Adipocyte (in vitro differentiated cells): ENCODE measurements at regions not wholly inside any gene's neighbourhood (a gene's known extent, or its start where the extent isn't known, plus 50 kb on each side); places are given as distances from the start of the nearest gene placed in this dataset.
"Not testable (repeated sequence)": the region's sequence is repeated elsewhere in the genome, so short reads cannot be mapped to it uniquely, and the experiment has no call there.

ENCODE experiments used
- DNase-seq: peaks from one replicate; pipeline ENCODE4 v3.0.0-alpha.2; 2015; ENCODE audit warnings: low read depth
- H3K27me3 ChIP-seq: replicated peaks from 2 replicates; pipeline ENCODE4 v1.7.0; 2013; ENCODE audit warnings: mild to moderate bottlenecking, low read length, moderate library complexity; ENCODE audit not compliant: control insufficient read depth, insufficient read depth
- H3K36me3 ChIP-seq: 2 replicates; pipeline ENCODE4 v1.7.0; 2013; ENCODE audit warnings: low read length, mild to moderate bottlenecking, moderate library complexity; ENCODE audit not compliant: control insufficient read depth, insufficient read depth, severe bottlenecking
- H3K4me1 ChIP-seq: 2 replicates; pipeline ENCODE4 v1.7.0; 2013; ENCODE audit warnings: mild to moderate bottlenecking, low read length, moderate library complexity; ENCODE audit not compliant: control insufficient read depth, insufficient read depth
- H3K4me3 ChIP-seq: 2 replicates; pipeline ENCODE4 v1.7.0; 2013; ENCODE audit warnings: mild to moderate bottlenecking, low read length, moderate library complexity
- H3K9ac ChIP-seq: 2 replicates; pipeline ENCODE4 v1.7.0; 2013; ENCODE audit warnings: mild to moderate bottlenecking, low read length, moderate library complexity
- H3K9me3 ChIP-seq: 2 replicates; pipeline ENCODE4 v1.7.0; 2013; ENCODE audit warnings: mild to moderate bottlenecking, low read length, moderate library complexity; ENCODE audit not compliant: control insufficient read depth

DNA sequence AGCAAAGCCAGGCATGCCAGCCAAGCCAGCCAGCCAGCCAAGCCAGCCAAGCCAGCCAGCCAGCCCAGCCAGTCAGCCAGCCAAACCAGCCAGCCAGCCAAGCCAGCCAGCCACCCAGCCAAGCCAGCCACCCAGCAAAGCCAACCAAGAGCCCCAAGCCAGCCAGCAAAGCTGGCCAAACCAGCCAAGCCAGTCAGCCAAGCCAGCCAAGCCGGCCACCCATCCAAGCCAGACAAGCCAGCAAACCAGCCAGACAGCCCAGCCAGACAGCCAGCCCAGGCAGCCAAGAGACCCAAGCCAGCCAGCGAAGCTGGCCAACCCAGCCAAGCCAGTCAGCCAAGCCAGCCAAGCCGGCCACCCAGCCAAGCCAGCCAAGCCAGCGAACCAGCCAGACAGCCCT is 338.3 kb upstream of the PLGLB2 start:
- H3K27me3 ChIP-seq, H3K9ac ChIP-seq, H3K4me1 ChIP-seq, DNase-seq, H3K9me3 ChIP-seq, H3K4me3 ChIP-seq, H3K36me3 ChIP-seq: not testable (repeated sequence)

DNA sequence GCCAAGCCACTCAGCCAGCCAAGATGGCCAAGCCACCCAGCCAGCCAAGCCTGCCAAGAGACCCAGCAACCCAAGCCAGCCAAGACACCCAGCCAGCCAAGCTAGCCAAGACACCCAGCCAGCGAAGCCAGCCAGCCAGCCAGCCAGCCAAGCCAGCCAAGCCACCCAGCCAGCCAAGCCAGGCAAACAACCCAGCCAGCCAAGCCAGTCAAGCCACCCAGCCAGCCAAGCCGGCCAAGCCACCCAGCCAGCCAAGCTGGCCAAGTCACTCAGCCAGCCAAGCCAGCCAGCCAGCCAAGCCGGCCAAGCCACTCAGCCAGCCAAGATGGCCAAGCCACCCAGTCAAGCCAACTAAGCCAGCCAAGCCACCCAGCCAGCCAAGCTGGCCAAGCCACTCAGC is 337.5 kb upstream of the PLGLB2 start:
- not testable (repeated sequence) for H3K4me3 ChIP-seq, H3K9me3 ChIP-seq, H3K4me1 ChIP-seq, DNase-seq, H3K9ac ChIP-seq, H3K36me3 ChIP-seq, H3K27me3 ChIP-seq

DNA sequence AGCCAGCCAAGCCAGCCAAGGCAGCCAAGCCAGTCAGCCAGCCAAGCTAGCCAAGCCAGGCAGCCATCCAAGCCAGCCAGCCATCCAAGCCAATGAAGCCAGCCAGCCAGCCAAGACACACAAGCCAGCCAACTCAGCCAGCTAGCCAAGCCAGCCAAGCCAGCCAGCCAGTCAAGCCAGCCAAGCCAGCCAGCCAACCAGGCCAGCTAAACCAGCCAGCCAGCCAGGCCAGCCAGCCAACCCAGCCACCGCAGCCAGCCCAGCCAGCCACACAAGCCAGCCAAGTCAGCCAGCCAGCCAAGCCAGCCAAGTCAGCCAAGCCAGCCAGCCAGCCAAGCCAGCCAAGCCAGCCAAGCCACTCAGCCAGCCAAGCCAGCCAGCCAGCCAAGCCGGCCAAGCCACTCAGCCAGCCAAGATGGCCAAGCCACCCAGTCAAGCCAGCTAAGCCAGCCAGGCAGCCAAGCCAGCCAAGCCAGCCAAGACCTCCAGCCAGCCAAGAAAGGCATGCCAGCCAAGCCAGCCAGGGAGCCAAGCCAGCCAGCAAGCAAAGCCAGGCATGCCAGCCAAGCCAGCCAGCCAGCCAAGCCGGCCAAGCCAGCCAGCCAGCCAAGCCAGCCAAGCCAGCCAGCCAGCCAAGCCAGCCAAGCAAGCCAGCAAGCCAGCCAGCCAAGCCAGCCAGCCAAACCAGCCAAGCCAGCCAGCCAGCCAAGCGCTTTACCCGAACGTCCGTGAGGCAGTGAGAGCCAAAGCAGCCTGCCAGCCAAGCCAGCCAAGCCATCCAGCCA is 335.7 kb upstream of the PLGLB2 start:
- not testable (repeated sequence) for H3K4me1 ChIP-seq, H3K9ac ChIP-seq, H3K4me3 ChIP-seq, DNase-seq, H3K27me3 ChIP-seq, H3K9me3 ChIP-seq, H3K36me3 ChIP-seq

- DNase-seq, H3K27me3 ChIP-seq, H3K4me3 ChIP-seq, H3K9me3 ChIP-seq, H3K4me1 ChIP-seq, H3K9ac ChIP-seq, H3K36me3 ChIP-seq: not testable (repeated sequence)
Observed at GRCh38 chr2:87414331-87414730, 333.6 kb upstream of the PLGLB2 start.

GRCh38 chr2:87414795-87415570 is 332.9 kb upstream of the PLGLB2 start:
- H3K4me1 ChIP-seq, H3K36me3 ChIP-seq, H3K9ac ChIP-seq, H3K4me3 ChIP-seq, DNase-seq, H3K9me3 ChIP-seq, H3K27me3 ChIP-seq: not testable (repeated sequence)

- H3K27me3 ChIP-seq, H3K36me3 ChIP-seq, DNase-seq, H3K4me3 ChIP-seq, H3K9ac ChIP-seq, H3K4me1 ChIP-seq, H3K9me3 ChIP-seq: not testable (repeated sequence)
Observed at GRCh38 chr2:87415586-87416265, 332.2 kb upstream of the PLGLB2 start.

- not testable (repeated sequence) for H3K9me3 ChIP-seq, H3K36me3 ChIP-seq, H3K27me3 ChIP-seq, DNase-seq, H3K9ac ChIP-seq, H3K4me3 ChIP-seq, H3K4me1 ChIP-seq
Observed at GRCh38 chr2:87416266-87416592, 331.7 kb upstream of the PLGLB2 start.

DNA sequence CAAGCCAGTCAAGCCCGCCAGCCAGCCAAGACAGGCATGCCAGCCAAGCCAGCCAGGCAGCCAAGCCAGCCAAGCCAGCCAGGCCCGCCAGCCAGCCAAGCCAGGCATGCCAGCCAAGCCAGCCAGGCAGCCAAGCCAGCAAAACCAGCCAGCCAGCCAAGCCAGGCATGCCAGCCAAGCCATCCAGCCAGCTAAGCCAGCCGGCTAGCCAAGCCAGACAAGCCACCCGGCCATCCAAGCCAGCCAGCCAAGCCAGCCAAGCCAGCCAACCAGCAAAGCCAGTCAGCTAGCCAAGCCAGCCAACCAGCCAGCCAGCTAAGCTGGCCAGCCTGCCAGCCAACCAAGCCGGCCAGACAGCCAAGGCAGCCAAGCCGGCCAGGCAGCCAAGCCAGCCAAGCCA is 330.7 kb upstream of the PLGLB2 start:
- DNase-seq, H3K9ac ChIP-seq, H3K4me1 ChIP-seq, H3K4me3 ChIP-seq, H3K27me3 ChIP-seq, H3K9me3 ChIP-seq, H3K36me3 ChIP-seq: not testable (repeated sequence)

DNA sequence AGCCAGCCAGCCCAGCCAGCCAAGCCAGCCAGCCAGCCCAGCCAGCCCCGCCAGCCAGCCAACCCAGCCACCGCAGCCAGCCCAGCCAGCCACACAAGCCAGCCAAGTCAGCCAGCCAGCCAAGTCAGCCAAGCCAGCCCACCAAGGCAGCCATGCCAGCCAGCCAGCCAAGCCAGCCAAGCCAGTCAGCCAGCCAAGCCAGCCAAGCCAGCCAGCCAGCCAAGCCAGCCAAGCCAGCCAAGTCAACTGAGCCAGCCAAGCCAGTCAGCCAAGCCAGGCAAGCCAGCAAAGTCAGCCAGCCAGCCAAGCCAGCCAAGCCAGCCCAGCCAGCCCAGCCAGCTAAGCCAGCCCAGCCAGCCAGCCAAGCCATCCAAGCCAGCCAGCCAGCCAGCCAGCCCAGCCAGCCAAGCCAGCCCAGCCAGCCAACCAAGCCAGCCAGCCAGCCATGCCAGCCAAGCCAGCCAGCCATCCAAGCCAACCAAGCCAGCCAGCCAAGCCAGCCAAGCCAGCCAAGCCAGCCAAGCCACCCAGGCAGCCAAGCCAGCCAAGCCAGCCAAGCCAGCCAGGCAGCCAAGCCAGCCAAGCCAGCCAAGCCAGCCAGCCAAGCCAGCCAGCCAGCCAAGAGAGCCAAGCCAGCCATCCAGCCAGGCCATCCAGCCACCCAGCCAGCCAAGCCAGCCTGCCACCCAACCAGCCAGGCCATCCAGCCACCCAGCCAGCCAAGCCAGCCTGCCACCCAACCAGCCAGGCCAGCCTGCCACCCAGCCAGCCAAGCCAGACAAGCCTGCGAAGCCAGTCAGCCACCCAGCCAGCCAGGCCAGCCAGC is 329.9 kb upstream of the PLGLB2 start:
- not testable (repeated sequence) for H3K36me3 ChIP-seq, DNase-seq, H3K27me3 ChIP-seq, H3K9ac ChIP-seq, H3K4me3 ChIP-seq, H3K9me3 ChIP-seq, H3K4me1 ChIP-seq

DNA sequence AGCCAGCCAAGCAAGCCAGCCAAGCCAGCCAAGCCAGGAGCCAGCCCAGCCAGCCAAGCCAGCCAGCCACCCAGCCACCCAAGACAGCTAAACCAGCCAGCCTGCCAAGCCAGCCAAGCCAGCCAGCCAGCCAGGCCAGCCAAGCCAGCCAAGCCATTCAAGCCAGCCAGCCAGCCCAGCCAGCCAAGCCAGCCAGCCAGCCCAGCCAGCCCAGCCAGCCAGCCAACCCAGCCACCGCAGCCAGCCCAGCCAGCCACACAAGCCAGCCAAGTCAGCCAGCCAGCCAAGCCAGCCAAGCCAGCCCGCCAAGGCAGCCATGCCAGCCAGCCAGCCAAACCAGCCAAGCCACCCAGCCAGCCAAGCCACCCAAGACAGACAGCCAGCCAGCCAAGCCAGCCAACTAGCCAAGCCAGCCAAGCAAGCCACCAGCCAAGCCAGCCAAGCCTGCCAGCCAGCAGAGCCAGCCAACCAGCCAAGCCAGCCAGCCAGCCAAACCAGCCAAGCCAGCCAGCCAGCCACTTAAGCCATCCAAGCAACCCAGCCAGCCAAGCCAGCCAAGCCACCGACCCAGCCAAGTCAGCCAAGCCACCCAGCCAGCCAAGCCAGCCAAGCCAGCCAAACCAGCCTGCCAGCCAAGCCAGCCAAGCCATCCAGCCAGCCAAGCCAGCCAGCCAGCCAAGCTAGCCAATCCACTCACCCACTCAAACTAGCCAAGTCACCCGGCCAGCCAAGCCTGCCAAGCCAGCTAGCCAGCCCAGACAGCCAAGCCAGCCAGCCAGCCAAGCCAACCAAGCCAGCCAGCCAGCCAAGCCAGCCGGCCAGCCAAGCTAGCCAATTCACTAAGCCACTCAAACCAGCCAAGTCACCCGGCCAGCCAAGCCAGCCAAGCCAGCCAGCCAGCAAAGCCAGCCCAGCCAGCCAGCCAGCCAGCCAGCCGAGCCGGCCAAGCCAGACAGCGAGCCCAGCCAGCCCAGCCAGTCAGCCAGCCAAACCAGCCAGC is 328.8 kb upstream of the PLGLB2 start:
- H3K9ac ChIP-seq, H3K27me3 ChIP-seq: not testable (repeated sequence)

More for the DNA sequence above, 328.8 kb upstream of the PLGLB2 start:
- H3K9me3 ChIP-seq, DNase-seq, H3K4me1 ChIP-seq, H3K36me3 ChIP-seq, H3K4me3 ChIP-seq: not testable (repeated sequence)
